ENCODE measurements at regions not wholly inside any gene's neighbourhood (a gene's known extent, or its start where the extent isn't known, plus 50 kb on each side); places are given as distances from the start of the nearest gene placed in this dataset.

DNA sequence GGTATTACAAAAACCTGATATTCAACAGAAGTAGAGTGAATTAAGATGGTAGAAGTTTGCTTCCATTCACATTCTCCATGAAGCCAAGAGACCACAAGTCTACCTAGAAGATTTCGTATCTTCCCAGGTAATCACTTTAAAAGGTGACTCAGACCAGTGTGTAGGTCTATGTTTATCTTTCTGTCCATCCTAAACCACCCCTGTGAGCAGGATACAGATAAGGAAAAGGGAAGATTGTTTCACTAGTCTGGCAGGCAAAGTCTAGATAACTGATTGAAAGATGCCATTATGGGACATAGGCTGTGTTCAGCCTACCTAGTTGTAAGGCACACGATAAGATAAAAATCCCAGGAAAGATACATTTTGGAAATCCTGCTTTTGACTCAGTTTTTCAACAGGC is 244.3 kb upstream of the NWD2 start:
- no peak for DNase-seq

DNA sequence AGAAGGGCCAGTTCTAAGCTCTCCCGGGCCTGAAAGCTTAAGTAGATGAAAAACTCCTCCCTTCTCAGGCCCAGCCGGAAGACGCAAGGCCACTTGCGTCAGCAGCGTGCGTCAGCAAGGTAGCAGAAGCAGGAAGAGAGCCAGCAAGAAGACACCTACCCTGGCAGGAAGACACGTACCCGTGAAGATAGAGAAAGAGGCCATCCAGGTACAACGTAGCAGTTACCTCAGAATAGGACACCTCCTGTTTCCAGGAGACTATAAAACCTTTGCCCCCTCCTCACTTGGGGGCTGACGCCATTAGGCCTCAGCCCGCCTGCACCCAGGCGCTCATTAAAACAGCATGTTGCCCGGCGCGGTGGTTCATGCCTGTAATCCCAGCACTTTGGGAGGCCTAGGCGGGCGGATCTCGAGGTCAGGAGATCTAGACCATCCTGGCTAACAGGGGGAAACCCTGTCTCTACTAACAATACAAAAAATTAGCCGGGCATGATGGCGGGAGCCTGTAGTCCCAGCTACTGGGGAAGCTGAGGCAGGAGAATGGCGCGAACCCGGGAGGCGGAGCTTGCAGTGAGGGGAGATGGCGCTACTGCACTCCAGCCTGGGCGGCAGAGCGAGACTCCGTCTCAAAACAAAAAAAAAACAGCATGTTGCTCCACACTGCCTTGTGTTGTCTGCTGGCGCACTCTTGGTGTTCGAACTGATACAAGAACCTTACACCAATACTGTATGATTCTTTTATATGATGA is 242.7 kb upstream of the NWD2 start:
- no peak for DNase-seq

DNA sequence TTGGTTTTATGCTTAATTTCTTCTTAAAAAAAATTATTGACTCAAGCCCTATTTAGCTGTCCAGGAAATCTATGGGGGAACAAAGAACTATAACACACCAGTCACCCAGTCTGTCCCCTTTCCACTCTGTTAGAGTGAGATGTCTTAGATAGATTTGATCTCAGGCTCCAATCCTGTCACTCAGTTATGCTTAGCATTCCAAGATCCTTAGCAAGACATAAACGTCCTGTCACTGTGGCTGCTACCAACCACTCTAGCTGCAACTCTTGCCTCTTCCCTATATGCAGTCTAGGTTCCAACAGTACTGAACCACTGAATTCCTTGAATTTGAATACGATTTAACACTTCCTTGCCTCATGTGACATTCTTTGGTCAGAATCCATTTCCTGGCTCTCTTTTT is 241.9 kb upstream of the NWD2 start:
- DNase-seq, result no peak

DNA sequence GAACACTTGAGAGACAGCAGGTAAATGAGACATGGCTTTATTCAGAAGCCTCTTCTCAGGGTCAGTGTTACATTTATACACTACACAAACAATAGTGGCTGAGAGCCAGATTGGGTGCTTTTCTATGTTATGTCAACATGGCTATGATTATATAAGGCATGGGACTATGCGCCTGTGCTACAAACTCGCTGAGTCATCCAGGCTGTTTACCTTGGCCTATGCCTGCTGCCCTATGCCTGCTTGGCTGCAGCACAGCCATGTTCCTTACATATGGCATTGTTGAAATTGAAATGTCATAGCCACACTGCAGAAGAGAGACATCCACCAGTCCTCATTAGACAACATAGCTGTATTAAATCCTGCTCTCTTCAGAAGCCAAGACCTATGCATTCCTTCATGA is 236.3 kb upstream of the NWD2 start:
- DNase-seq, result no peak

- DNase-seq, result no peak
Measured at GRCh38 chr4:37014584-37014983, 230.0 kb upstream of the NWD2 start.

DNA sequence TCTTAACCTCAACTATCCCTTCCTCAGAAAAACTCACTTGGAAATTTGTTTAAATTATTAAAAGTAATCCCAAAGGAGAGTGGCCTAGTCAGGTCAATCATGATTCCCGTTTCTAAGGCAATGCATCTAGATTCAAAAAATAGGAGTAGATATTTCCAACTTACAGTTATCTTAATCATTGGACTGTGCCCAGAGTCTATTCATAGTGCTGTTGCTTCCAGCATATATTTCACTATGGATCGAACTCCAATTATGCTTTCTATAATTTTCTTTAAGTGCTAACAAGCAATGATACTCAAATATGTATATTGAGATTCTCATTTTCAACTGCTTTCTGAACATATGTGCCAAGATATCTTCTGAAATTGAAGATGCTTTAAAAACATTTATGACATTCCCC is 229.2 kb upstream of the NWD2 start:
- DNase-seq, result no peak

DNA sequence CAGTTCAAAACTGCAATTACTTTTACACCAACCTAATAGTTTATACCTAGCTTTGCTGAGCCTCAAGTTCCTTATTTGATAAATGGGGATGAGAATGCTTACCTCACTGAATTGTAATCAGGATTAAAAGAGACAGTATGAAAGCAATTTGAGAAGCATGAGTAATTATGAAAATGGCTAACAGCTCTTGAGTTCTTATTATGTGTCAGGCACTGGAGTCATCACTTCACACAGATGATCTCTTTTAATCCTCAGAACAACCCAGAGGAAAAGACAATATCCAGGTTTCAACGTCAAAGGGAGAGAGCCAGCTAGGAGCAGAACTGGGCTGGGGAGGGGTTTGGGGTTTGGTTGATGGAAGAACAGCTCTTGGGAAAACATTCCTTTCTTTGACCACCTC is 221.0 kb upstream of the NWD2 start:
- DNase-seq, result no peak

- DNase-seq, result no peak
Measured at GRCh38 chr4:37023996-37024395, 220.5 kb upstream of the NWD2 start.

DNA sequence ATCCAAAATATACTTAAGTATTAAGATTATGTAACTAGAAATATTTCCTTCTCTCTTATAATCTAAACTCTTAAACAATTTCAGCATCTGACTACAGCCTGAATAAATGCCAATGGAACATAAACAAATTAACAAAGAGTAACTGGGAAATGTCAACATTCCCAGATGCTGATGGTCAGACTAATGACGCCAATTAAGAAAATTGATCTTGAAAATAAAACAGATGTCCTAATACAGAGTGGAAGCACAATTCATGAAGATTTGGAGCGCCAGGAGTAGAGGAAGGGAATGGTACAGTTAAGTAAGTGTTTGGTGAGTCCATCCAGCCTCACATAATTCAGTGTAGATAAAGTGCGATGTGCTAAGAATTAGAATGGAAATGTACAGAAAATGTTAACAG is 203.7 kb upstream of the NWD2 start:
- DNase-seq, result no peak

- DNase-seq, result no peak
Measured at GRCh38 chr4:37043342-37043741, 201.2 kb upstream of the NWD2 start.

- no peak for DNase-seq
Measured at GRCh38 chr4:37051111-37051510, 193.4 kb upstream of the NWD2 start.

- no peak for DNase-seq
Measured at GRCh38 chr4:37051866-37052265, 192.7 kb upstream of the NWD2 start.

DNA sequence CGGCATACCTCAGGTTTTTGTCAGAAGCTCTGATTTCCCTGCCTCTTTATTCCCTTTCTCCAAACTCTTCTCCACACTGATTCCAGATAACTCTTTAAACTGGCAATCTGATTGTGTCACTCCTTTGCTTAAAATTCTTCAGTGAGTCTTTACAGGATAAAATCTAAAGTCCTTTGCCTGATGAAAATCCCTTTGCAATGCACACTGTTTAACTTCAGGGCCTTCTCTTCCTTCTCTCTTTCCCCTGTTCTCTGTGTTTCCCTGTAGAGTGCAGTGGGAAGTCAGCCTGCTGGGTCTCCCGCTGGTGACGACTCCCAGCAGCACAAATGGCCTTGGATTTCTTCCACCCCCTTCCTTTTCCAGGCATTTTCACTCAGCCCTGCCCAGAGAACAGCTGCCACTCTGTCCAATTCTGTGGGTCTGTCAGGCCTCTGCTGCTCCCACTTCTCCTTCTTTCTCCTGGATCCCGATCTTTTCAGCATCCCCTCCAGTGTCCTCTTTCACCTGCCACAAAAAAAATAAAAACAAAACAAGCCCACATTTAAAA is 189.9 kb upstream of the NWD2 start:
- no peak for DNase-seq

DNA sequence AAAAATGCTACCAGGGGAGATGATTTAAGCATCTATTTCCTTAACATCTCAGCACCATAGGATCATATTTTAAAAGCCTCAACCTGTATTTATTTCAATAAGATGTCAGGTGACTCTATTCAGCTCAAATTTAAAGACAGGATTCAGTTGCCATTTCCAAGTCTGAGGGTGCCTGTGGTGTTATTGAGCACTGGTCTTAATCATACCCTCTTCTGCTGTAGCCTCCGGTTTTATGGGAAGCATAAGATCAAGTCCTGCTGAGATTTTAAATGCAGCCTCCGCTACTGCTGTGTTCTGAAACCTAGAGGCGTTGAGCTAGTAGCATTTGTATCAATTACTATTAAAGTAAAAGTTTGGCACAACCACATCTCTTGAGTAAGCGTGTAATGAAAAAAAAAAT is 185.7 kb upstream of the NWD2 start:
- DNase-seq, result no peak

DNA sequence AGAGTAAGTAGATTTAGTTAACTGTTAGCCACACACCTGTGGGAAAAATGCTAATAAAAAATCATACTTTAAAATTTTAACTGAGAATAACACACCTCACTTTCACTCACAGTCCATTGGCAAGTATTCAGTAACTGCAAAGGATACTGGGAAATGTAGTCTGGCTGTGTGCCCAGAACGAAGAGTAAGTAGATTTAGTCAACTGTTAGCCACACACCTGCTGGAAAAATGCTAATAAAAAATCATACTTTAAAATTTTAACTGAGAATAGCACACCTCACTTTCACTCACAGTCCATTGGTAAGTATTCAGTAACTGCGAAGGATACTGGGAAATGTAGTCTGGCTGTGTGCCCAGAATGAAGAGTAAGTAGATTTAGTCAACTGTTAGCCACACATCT is 178.4 kb upstream of the NWD2 start:
- DNase-seq, result no peak

- DNase-seq, result no peak
Measured at GRCh38 chr4:37068580-37068979, 176.0 kb upstream of the NWD2 start.

GRCh38 chr4:37070041-37070440 is 174.5 kb upstream of the NWD2 start:
- no peak for DNase-seq

DNA sequence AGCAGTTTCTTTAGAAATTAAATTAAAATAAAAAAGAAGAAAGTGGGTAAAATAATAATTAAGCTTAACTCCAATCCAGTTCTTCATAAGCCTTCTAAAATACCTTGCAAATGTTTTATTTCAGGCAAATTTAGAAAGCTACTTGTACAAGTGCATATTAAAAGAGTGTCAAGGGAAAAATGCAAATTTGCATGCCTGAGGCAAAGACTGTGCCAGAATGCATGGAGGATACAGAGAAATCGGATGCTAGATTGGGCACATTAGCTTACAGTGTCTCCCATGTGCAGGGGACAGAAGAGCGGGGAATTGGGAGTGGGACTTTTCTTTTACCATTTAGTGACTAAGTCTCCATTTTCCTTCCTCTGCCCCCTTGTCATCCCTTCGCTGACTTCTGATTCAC is 173.0 kb upstream of the NWD2 start:
- no peak for DNase-seq

GRCh38 chr4:37073226-37073840 is 171.2 kb upstream of the NWD2 start:
- DNase-seq, result no peak

GRCh38 chr4:37082912-37083311 is 161.6 kb upstream of the NWD2 start:
- DNase-seq, result no peak

- no peak for DNase-seq
Measured at GRCh38 chr4:37095925-37096324, 148.6 kb upstream of the NWD2 start.

DNA sequence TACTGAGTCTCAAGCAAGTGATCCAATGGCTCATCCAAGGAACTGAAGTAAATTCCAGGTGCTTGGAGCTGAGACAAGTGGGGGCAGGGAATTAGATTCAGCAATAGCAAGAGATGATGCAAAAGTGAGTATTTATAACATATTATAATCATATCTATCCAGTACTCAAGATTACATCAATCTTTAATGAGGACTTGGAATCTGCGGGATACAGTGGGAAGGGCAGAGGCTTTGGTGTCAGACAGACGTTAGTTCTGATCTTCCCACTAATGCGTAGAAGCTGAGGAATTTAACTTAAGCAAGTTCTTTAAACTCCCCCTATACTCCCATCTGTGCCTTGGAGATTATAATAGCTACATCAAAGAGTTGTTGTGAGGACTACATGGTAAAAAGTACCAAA is 143.4 kb upstream of the NWD2 start:
- DNase-seq, result no peak

DNA sequence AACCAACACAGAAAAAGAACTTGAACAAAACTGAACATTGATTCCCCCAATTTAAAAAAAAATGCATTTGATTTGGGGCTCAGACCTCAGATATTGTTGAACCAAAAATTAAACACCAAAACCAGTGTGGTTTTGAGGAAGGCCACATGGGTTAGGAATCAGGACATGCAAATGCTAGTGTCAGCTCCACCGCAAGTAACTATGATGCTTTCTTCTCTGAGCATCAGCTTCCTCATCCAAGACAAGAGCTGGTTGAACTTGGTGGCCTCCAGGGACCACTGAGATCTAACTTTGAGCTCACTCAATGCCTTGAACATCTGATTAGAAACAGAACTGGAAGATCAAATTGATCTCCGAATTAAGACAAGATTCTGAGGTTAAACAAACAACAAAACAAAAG is 142.9 kb upstream of the NWD2 start:
- DNase-seq, result no peak

DNA sequence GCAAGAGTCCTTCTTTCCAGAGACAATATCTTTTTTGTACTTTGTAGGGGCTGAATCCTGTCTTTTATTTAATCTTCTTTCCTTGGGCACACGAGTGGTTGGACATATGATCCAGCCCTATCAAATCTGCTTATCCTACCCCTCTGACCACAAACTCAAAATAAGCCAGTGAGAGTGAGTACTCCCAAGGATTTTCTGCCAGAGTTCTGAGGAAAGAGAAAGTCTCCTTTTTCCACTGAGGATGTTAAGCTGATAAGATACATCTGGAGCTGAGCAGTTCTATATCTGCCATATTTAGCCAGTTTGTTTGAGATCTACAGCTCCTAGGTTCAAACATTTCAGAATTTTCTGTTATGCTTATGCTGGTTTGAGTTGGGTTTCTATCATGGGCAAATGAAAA is 134.8 kb upstream of the NWD2 start:
- DNase-seq, result no peak

- no peak for DNase-seq
Measured at GRCh38 chr4:37124800-37125199, 119.7 kb upstream of the NWD2 start.
